ENCODE measurements at regions not wholly inside any gene's neighbourhood (a gene's known extent, or its start where the extent isn't known, plus 50 kb on each side); places are given as distances from the start of the nearest gene placed in this dataset.
"Not testable (repeated sequence)": the region's sequence is repeated elsewhere in the genome, so short reads cannot be mapped to it uniquely, and the experiment has no call there.

- H3K36me3 ChIP-seq, result no peaks in the 10 kb centered on the region
- H3K4me3 ChIP-seq, result no peak overlapping the region
- no peaks in the 10 kb centered on the region for H3K27me3 ChIP-seq
- H3K27ac ChIP-seq, result peak overlapping the region; percentile 53 to 55
- DNase-seq, result peak; percentile 13 to 57
- peaks cover 0 to 11% of the 10 kb centered on the region in 2 donors for H3K9me3 ChIP-seq
- peaks cover 0 to under 1% of the 10 kb centered on the region in 2 donors for H3K4me1 ChIP-seq
- no peak for TF ChIP-seq POLR2A (IDR thresholded peaks at IDR 0.05)
- TF ChIP-seq CTCF (IDR thresholded peaks at IDR 0.05), result no peak
- intact Hi-C loops (cut with DNase I; ENCODE audit: low total_unique reads), result loop anchor here (10.0 kb wide), 1 partner anchor 65 kb away; no protein-coding TSS in a partner anchor
These were observed 55.1 kb upstream of the SH3PXD2B start for GRCh38 chr5:172509405-172509781.

- peak overlapping the region; percentile 53 to 55 for H3K27ac ChIP-seq
- H3K4me3 ChIP-seq, result no peak overlapping the region
These were observed 54.4 kb upstream of the SH3PXD2B start for GRCh38 chr5:172508471-172509404.

GRCh38 chr5:172507485-172507884, 53.2 kb upstream of the SH3PXD2B start:
- H3K36me3 ChIP-seq, H3K27me3 ChIP-seq, H3K4me3 ChIP-seq, H3K27ac ChIP-seq, H3K4me1 ChIP-seq: not testable (repeated sequence)
- peaks cover 0 to 11% of the 10 kb centered on the region in 2 donors for H3K9me3 ChIP-seq
- peak; percentile 7 for DNase-seq
- intact Hi-C loops (cut with DNase I; ENCODE audit: low total_unique reads), result loop anchor here (10.0 kb wide), 1 partner anchor 67 kb away; no protein-coding TSS in a partner anchor

More at GRCh38 chr5:172508471-172509404, 54.4 kb upstream of the SH3PXD2B start:
- intact Hi-C loops (cut with DNase I; ENCODE audit: low total_unique reads), result loop anchor here (10.0 kb wide), 1 partner anchor 66 kb away; no protein-coding TSS in a partner anchor
- Histone ChIP-seq H3K36me3 (no peaks in the 10 kb centered on the region), H3K27me3 (no peaks in the 10 kb centered on the region), H3K9me3 (peaks cover 0 to 11% of the 10 kb centered on the region in 2 donors), H3K4me1 (peaks cover 0 to 3% of the 10 kb centered on the region in 2 donors)
- TF ChIP-seq POLR2A (IDR thresholded peaks at IDR 0.05) (no peak), CTCF (IDR thresholded peaks at IDR 0.05) (no peak)
- peak; percentile 7 to 10 for DNase-seq

- Histone ChIP-seq H3K27me3 (no peaks in the 10 kb centered on the region), H3K4me1 (peaks cover 0 to 3% of the 10 kb centered on the region in 2 donors), H3K9me3 (peaks cover 0 to 6% of the 10 kb centered on the region in 2 donors), H3K27ac (no peak overlapping the region), H3K36me3 (no peaks in the 10 kb centered on the region), H3K4me3 (no peak overlapping the region)
- intact Hi-C loops (cut with DNase I; ENCODE audit: low total_unique reads), result loop anchor here (10.0 kb wide), 1 partner anchor 68 kb away; no protein-coding TSS in a partner anchor
- TF ChIP-seq POLR2A (IDR thresholded peaks at IDR 0.05) (no peak), CTCF (IDR thresholded peaks at IDR 0.05) (no peak)
- DNase-seq, result peak; percentile 11 to 14
These were observed 52.6 kb upstream of the SH3PXD2B start for GRCh38 chr5:172506921-172507320.

- Histone ChIP-seq H3K4me1 (peaks cover 0 to 3% of the 10 kb centered on the region in 2 donors), H3K9me3 (no peaks in the 10 kb centered on the region), H3K27me3 (no peaks in the 10 kb centered on the region), H3K36me3 (no peaks in the 10 kb centered on the region), H3K4me3 (no peak overlapping the region), H3K27ac (no peak overlapping the region)
- intact Hi-C loops (cut with DNase I; ENCODE audit: low total_unique reads), result loop anchor here (10.0 kb wide), 1 partner anchor 69 kb away; no protein-coding TSS in a partner anchor
- DNase-seq, result peak; percentile 9 to 12
- no peak for TF ChIP-seq CTCF (IDR thresholded peaks at IDR 0.05)
- TF ChIP-seq POLR2A (IDR thresholded peaks at IDR 0.05), result no peak
These were observed 51.9 kb upstream of the SH3PXD2B start for GRCh38 chr5:172506251-172506650.
